A673 (cell line): ENCODE measurements at regions not wholly inside any gene's neighbourhood (a gene's known extent, or its start where the extent isn't known, plus 50 kb on each side); places are given as distances from the start of the nearest gene placed in this dataset.

ENCODE experiments used
- BruUV-seq: library from RNA; stranded (reverse); fragments of 400-500 nt; replicated peaks from 2 replicates; lab custom pipeline; 2021; lab: Mats Ljungman, UMichigan
- CTCF ChIA-PET: fragments of 300-600 bp; sonication (Branson Sonifier 250); formaldehyde crosslinking; loops from one replicate; lab custom pipeline; 2022; ENCODE audit warnings: antibody characterized with exemption; lab: Charles Lee
- POLR2A ChIA-PET: fragments of 300-600 bp; sonication (Branson Sonifier 250); formaldehyde crosslinking; loops from one replicate; lab custom pipeline; 2022; ENCODE audit warnings: antibody characterized with exemption; ENCODE audit not compliant: low non-redundant PET; lab: Charles Lee
- DNase-seq: peaks from one replicate; pipeline ENCODE4 v3.0.0-alpha.2; 2015; ENCODE audit warnings: low spot score
- H3K27ac ChIP-seq: fragments of 200-600 bp; sonication (generic); 2 replicates; pipeline ENCODE4 v1.5.1; 2016; ENCODE audit warnings: mixed run types, low read depth, mild to moderate bottlenecking, mixed read lengths, antibody characterized with exemption, low read length; ENCODE audit not compliant: poor library complexity, severe bottlenecking
- H3K27me3 ChIP-seq: fragments of 200-600 bp; sonication (generic); replicated peaks from 2 replicates; pipeline ENCODE4 v1.6.1; 2017; ENCODE audit warnings: mixed run types, low read depth, mild to moderate bottlenecking, mixed read lengths, antibody characterized with exemption, low read length; ENCODE audit not compliant: insufficient read depth, poor library complexity
- H3K36me3 ChIP-seq: fragments of 200-600 bp; sonication (generic); 2 replicates; pipeline ENCODE4 v1.6.1; 2016; ENCODE audit warnings: mixed run types, mild to moderate bottlenecking, mixed read lengths, antibody characterized with exemption, low read length; ENCODE audit not compliant: insufficient read depth, poor library complexity, severe bottlenecking
- H3K4me1 ChIP-seq: fragments of 200-600 bp; sonication (generic); 2 replicates; pipeline ENCODE4 v1.6.1; 2017; ENCODE audit warnings: mixed run types, mild to moderate bottlenecking, mixed read lengths, antibody characterized with exemption, low read length; ENCODE audit not compliant: insufficient read depth, poor library complexity, severe bottlenecking
- H3K4me3 ChIP-seq: fragments of 200-600 bp; sonication (generic); 2 replicates; pipeline ENCODE4 v1.5.1; 2016; ENCODE audit warnings: low read depth, mixed run types, mild to moderate bottlenecking, mixed read lengths, low read length; ENCODE audit not compliant: poor library complexity, severe bottlenecking
- H3K9me3 ChIP-seq: fragments of 200-600 bp; sonication (generic); 2 replicates; pipeline ENCODE4 v1.6.1; 2016; ENCODE audit warnings: mixed run types, low read depth, mild to moderate bottlenecking, mixed read lengths, antibody characterized with exemption, low read length; ENCODE audit not compliant: poor library complexity, severe bottlenecking
- EZH2 ChIP-seq: fragments of 200-600 bp; sonication (generic); IDR thresholded peaks from 2 replicates; pipeline ENCODE4 v1.6.1; 2017; ENCODE audit warnings: borderline replicate concordance, low read depth, mild to moderate bottlenecking, mixed read lengths, antibody characterized with exemption, low read length; ENCODE audit not compliant: poor library complexity, severe bottlenecking
- intact Hi-C: fragments of 100-400 bp; cut with micrococcal nuclease; formaldehyde crosslinking; loops from one replicate; pipeline ENCODE4 v1.10.0; 2022; ENCODE audit not compliant: unreplicated experiment
- TF ChIP-seq, protein P1 (sequence below): fragments of 300-800, 200-600 bp; sonication (generic); conservative IDR thresholded peaks from 2 replicates; pipeline ENCODE4 v1.5.1; 2017; ENCODE audit warnings: low read depth, mild to moderate bottlenecking, antibody characterized with exemption, low read length, moderate library complexity, mixed read lengths

GRCh38 chr10:128375171-128375570 is 248.9 kb upstream of the MKI67 start:
- no peaks in the 10 kb centered on the region for H3K9me3 ChIP-seq
- TF ChIP-seq EZH2: no peak
- TF ChIP-seq, protein P1, sequence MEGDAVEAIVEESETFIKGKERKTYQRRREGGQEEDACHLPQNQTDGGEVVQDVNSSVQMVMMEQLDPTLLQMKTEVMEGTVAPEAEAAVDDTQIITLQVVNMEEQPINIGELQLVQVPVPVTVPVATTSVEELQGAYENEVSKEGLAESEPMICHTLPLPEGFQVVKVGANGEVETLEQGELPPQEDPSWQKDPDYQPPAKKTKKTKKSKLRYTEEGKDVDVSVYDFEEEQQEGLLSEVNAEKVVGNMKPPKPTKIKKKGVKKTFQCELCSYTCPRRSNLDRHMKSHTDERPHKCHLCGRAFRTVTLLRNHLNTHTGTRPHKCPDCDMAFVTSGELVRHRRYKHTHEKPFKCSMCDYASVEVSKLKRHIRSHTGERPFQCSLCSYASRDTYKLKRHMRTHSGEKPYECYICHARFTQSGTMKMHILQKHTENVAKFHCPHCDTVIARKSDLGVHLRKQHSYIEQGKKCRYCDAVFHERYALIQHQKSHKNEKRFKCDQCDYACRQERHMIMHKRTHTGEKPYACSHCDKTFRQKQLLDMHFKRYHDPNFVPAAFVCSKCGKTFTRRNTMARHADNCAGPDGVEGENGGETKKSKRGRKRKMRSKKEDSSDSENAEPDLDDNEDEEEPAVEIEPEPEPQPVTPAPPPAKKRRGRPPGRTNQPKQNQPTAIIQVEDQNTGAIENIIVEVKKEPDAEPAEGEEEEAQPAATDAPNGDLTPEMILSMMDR: no peak
- H3K27ac ChIP-seq: no peak overlapping the region
- BruUV-seq: no TSS peak
- DNase-seq: no peak
- H3K4me3 ChIP-seq: no peak overlapping the region
- intact Hi-C loops: no loop called here
- POLR2A ChIA-PET: no interaction called here
- no peaks in the 10 kb centered on the region for H3K36me3 ChIP-seq
- peaks cover 73% of the 10 kb centered on the region for H3K27me3 ChIP-seq
- CTCF ChIA-PET: no interaction called here
- H3K4me1 ChIP-seq: no peaks in the 10 kb centered on the region

GRCh38 chr10:128377364-128377987 is 251.3 kb upstream of the MKI67 start:
- CTCF ChIA-PET: no interaction called here
- no TSS peak for BruUV-seq
- H3K9me3 ChIP-seq: no peaks in the 10 kb centered on the region

DNA sequence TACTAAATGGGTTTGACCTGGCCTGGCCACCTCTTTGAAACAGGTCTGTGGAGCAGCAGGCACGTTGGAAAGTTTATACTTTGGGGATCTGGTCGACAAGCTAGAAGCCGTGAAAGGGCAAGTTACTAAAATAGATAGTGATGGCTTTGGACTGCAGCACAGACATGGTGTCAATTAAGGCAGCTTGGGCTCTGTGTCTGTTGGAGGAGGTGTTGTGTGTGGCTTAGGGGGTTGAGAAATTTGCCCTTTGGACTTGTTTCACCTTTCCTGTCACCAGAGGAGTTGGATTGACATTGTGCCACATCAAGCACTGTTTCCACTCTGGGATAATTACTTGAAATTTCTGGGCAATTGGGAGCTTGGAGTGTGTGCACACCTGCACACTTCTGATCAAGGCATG is 251.8 kb upstream of the MKI67 start:
- no TSS peak for BruUV-seq
- no peak overlapping the region for H3K27ac ChIP-seq
- DNase-seq: no peak
- no peaks in the 10 kb centered on the region for H3K9me3 ChIP-seq
- ChIA-PET CTCF (no interaction called here), POLR2A (no interaction called here)
- intact Hi-C loops: no loop called here
- no peaks in the 10 kb centered on the region for H3K36me3 ChIP-seq
- H3K27me3 ChIP-seq: peaks cover 74% of the 10 kb centered on the region
- no peaks in the 10 kb centered on the region for H3K4me1 ChIP-seq
- H3K4me3 ChIP-seq: no peak overlapping the region
- TF ChIP-seq, protein P1: no peak
- TF ChIP-seq EZH2: no peak

More at GRCh38 chr10:128377364-128377987, 251.3 kb upstream of the MKI67 start:
- POLR2A ChIA-PET: no interaction called here
- H3K4me1 ChIP-seq: no peaks in the 10 kb centered on the region
- no peak for DNase-seq
- no peak overlapping the region for H3K27ac ChIP-seq
- peaks cover 77% of the 10 kb centered on the region for H3K27me3 ChIP-seq
- no peak overlapping the region for H3K4me3 ChIP-seq
- intact Hi-C loops: no loop called here
- TF ChIP-seq EZH2: no peak
- TF ChIP-seq, protein P1: no peak
- no peaks in the 10 kb centered on the region for H3K36me3 ChIP-seq
